ENCODE measurements at regions not wholly inside any gene's neighbourhood (a gene's known extent, or its start where the extent isn't known, plus 50 kb on each side); places are given as distances from the start of the nearest gene placed in this dataset.

DNA sequence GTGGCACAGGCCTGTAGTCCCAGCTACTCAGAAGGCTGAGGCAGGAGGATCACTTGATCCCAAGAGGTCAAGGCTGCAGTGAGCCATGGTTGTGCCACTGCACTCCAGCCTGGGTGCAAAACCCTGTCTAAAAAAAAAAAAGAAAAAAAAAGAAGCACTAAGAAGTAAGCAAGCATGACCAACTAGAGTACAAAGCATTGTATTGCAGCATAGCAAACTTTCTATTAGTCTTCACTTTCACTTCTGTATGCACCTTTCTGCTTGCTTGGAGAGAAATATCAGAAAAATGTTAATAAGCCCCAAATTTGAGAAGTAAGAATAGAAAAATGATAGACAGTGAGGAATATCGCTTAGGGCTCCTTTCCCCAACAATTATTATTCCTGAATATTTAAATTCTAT lies 497.7 kb upstream of the WWC1 start:
- no peak overlapping the region for H3K9ac ChIP-seq (ENCODE audit: low read length)
- H3K4me1 ChIP-seq (ENCODE audit: control insufficient read depth, insufficient read depth, low read length), result peaks cover 16% of the 10 kb centered on the region
- no peak overlapping the region for H3K27ac ChIP-seq (ENCODE audit: low read depth, low read length)
- no peaks in the 10 kb centered on the region for H3K27me3 ChIP-seq (ENCODE audit: control insufficient read depth, insufficient read depth, low read length)
- no peaks in the 10 kb centered on the region for H3K36me3 ChIP-seq (ENCODE audit: control insufficient read depth, insufficient read depth, low read length)
- no peak overlapping the region for H3K4me3 ChIP-seq (ENCODE audit: low read depth, low read length)
- no peaks in the 10 kb centered on the region for H3K9me3 ChIP-seq (ENCODE audit: control insufficient read depth, insufficient read depth, low read depth, low read length)

DNA sequence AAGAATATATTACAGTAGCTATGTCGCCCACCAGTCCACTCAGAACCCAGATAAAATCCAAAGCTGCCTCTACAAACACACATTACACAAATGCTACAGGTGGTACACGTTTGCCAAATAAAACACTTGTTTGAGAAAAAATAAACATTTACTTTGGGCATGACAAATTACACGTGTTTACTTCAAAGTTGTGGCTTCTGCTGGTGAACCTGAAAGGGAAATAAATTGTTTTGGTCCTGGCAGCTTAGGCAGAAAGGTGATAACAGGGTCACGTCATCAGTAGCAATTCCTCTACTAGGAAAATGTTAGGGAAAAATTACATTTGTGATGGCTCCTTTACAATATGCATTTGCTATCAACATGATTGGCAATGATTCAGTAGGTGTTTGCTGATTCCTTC lies 497.3 kb upstream of the WWC1 start:
- H3K4me3 ChIP-seq (ENCODE audit: low read depth, low read length), result no peak overlapping the region
- no peak overlapping the region for H3K9ac ChIP-seq (ENCODE audit: low read length)
- no peaks in the 10 kb centered on the region for H3K9me3 ChIP-seq (ENCODE audit: control insufficient read depth, insufficient read depth, low read depth, low read length)
- no peaks in the 10 kb centered on the region for H3K27me3 ChIP-seq (ENCODE audit: control insufficient read depth, insufficient read depth, low read length)
- no peak overlapping the region for H3K27ac ChIP-seq (ENCODE audit: low read depth, low read length)
- peaks cover 20% of the 10 kb centered on the region for H3K4me1 ChIP-seq (ENCODE audit: control insufficient read depth, insufficient read depth, low read length)
- no peaks in the 10 kb centered on the region for H3K36me3 ChIP-seq (ENCODE audit: control insufficient read depth, insufficient read depth, low read length)

DNA sequence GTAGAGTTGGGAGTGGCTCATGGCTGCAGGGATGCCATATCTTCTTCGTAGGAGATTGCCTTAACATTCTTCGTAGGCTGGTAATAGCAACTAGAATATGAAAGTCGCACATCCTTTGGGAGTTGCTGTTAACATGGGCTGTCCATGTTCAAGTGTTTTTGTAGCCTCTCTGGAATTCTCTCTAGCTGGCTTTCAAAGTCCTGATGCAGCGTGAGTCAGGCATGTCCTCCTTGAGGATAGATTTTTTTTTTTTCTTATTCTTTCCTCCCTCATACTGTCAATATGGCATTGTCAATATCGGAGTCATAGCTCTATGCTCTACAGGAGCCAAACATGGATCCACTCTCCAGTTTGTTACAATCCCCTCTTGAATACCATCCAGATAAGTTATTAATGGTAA lies 494.8 kb upstream of the WWC1 start:
- no peak overlapping the region for H3K27ac ChIP-seq (ENCODE audit: low read depth, low read length)
- H3K9me3 ChIP-seq (ENCODE audit: control insufficient read depth, insufficient read depth, low read depth, low read length), result no peaks in the 10 kb centered on the region
- H3K9ac ChIP-seq (ENCODE audit: low read length), result no peak overlapping the region
- peaks cover 19% of the 10 kb centered on the region for H3K4me1 ChIP-seq (ENCODE audit: control insufficient read depth, insufficient read depth, low read length)
- H3K27me3 ChIP-seq (ENCODE audit: control insufficient read depth, insufficient read depth, low read length), result no peaks in the 10 kb centered on the region
- no peak overlapping the region for H3K4me3 ChIP-seq (ENCODE audit: low read depth, low read length)
- no peaks in the 10 kb centered on the region for H3K36me3 ChIP-seq (ENCODE audit: control insufficient read depth, insufficient read depth, low read length)

DNA sequence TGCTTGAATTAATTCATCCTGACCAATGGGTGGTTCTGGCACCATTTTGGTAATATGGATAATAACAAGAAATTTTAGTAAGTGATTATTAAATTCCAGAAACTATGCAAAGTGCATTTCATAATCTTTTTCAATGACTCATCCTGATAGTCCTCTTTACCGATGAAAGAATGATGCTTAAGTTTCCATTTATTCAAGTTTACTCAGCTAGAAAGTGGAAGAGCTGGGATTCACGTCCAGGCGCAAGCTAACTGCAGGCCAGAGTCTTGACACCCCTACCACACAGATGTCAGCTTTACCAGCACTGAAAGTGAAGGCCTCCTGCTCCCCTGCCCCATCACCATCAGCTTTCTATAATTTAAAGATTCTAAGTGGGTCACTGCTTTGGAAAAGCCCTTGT lies 493.5 kb upstream of the WWC1 start:
- H3K36me3 ChIP-seq (ENCODE audit: control insufficient read depth, insufficient read depth, low read length), result no peaks in the 10 kb centered on the region
- no peaks in the 10 kb centered on the region for H3K9me3 ChIP-seq (ENCODE audit: control insufficient read depth, insufficient read depth, low read depth, low read length)
- H3K4me3 ChIP-seq (ENCODE audit: low read depth, low read length), result no peak overlapping the region
- H3K4me1 ChIP-seq (ENCODE audit: control insufficient read depth, insufficient read depth, low read length), result peaks cover 12% of the 10 kb centered on the region
- H3K9ac ChIP-seq (ENCODE audit: low read length), result no peak overlapping the region
- no peak overlapping the region for H3K27ac ChIP-seq (ENCODE audit: low read depth, low read length)
- H3K27me3 ChIP-seq (ENCODE audit: control insufficient read depth, insufficient read depth, low read length), result no peaks in the 10 kb centered on the region

DNA sequence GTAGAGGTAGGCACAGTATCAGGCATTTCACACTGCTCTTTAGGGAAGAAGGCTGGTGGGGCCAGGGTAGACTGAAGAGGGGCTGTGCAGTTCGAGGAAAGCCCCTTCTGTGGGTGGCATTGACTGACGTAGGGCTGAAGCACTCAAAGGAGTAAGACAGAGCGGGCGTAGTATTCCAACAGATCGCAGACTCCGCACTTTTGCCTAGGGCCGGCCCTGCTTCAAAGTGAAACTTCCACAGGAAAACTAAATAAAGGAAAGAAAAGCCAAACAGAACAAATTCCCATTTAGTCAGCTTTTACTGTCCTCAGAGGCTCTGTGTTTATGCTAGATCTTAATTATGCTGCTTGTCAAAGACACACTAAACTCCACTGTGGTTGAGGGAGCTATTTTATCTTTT lies 493.0 kb upstream of the WWC1 start:
- Histone ChIP-seq H3K36me3 (ENCODE audit: control insufficient read depth, insufficient read depth, low read length) (no peaks in the 10 kb centered on the region), H3K9me3 (ENCODE audit: control insufficient read depth, insufficient read depth, low read depth, low read length) (no peaks in the 10 kb centered on the region), H3K9ac (ENCODE audit: low read length) (no peak overlapping the region), H3K4me1 (ENCODE audit: control insufficient read depth, insufficient read depth, low read length) (peaks cover 16% of the 10 kb centered on the region), H3K27ac (ENCODE audit: low read depth, low read length) (no peak overlapping the region), H3K4me3 (ENCODE audit: low read depth, low read length) (no peak overlapping the region), H3K27me3 (ENCODE audit: control insufficient read depth, insufficient read depth, low read length) (no peaks in the 10 kb centered on the region)

DNA sequence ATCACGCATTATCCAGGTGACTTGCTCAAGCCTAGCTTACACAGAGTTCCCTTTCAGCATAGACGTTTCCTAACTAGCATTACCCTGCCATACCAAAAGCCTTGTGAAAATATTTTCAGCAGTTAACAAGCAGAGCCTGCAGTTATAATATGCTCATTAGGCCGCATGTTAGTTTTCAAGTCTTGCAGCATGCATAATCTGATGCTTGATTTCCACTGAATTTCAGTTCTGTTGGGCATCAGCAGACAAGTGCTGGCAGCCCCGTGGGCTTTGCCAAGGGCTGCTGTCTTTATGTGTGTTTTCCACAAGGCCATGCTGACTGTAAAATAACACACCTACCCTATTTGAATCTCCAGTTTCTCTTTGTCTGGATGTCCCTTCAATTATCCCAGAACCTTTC lies 491.0 kb upstream of the WWC1 start:
- Histone ChIP-seq H3K4me3 (ENCODE audit: low read depth, low read length) (no peak overlapping the region), H3K9me3 (ENCODE audit: control insufficient read depth, insufficient read depth, low read depth, low read length) (no peaks in the 10 kb centered on the region), H3K4me1 (ENCODE audit: control insufficient read depth, insufficient read depth, low read length) (peaks cover 18% of the 10 kb centered on the region), H3K27ac (ENCODE audit: low read depth, low read length) (no peak overlapping the region), H3K9ac (ENCODE audit: low read length) (no peak overlapping the region), H3K27me3 (ENCODE audit: control insufficient read depth, insufficient read depth, low read length) (no peaks in the 10 kb centered on the region), H3K36me3 (ENCODE audit: control insufficient read depth, insufficient read depth, low read length) (no peaks in the 10 kb centered on the region)

DNA sequence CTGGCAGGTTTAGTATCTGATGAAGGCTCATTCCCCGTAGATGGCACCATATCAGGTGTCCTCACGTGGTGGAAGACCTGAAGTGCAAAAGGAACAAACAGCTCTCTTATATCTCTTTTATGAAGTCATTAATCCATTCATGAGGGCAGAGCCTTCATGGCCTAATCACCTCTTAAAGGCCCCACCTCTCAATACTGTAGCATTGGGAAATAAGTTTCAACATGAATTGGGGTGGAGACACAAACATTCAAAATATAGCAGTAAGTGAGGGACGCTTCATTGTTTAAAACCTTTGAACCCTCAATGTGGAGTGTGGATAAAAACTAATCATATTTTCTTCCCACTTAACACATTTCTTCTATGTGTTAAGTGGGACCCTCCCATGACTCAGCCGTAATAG lies 489.4 kb upstream of the WWC1 start:
- Histone ChIP-seq H3K4me1 (ENCODE audit: control insufficient read depth, insufficient read depth, low read length) (peaks cover 18% of the 10 kb centered on the region), H3K27me3 (ENCODE audit: control insufficient read depth, insufficient read depth, low read length) (no peaks in the 10 kb centered on the region), H3K27ac (ENCODE audit: low read depth, low read length) (no peak overlapping the region), H3K9ac (ENCODE audit: low read length) (no peak overlapping the region), H3K4me3 (ENCODE audit: low read depth, low read length) (no peak overlapping the region), H3K36me3 (ENCODE audit: control insufficient read depth, insufficient read depth, low read length) (no peaks in the 10 kb centered on the region), H3K9me3 (ENCODE audit: control insufficient read depth, insufficient read depth, low read depth, low read length) (no peaks in the 10 kb centered on the region)

DNA sequence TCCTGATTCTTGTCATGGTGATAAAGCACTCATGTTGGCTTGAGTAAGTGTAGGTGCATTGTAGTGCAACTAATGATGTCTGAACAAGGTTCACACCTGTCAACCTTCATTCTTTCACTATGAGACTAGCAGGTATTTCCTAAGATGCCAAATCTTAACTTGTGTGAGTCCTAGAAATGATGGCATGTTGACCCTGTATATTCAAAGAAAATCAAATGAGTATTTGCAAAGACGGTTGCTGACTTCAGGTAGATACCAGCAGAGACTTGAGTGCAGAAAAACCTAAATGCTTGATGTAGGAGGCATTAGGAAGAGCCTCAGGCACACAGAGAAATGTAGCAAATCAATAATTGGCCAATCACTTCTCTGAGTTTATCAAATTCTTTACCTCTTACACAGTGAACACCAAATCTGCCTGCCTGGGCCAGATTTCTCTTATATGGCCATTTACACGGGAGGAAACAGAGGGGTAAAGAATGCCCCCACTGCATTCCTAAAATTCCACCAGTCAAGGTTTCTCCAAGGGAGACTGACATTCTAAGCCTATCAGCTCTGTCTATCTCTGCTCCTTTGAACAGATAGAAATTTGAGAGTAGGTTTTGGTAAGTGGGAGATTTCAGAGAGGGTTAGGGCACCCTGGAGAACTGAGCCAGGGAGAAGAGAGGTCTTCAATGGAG lies 488.6 kb upstream of the WWC1 start:
- H3K4me3 ChIP-seq (ENCODE audit: low read depth, low read length), result no peak overlapping the region
- H3K27ac ChIP-seq (ENCODE audit: low read depth, low read length), result peak overlapping the region; percentile 15; the same call in 1 of the 2 replicates
- no peaks in the 10 kb centered on the region for H3K27me3 ChIP-seq (ENCODE audit: control insufficient read depth, insufficient read depth, low read length)
- peak overlapping the region; percentile 10 for H3K9ac ChIP-seq (ENCODE audit: low read length)
- peaks cover 18% of the 10 kb centered on the region for H3K4me1 ChIP-seq (ENCODE audit: control insufficient read depth, insufficient read depth, low read length)
- H3K9me3 ChIP-seq (ENCODE audit: control insufficient read depth, insufficient read depth, low read depth, low read length), result no peaks in the 10 kb centered on the region
- H3K36me3 ChIP-seq (ENCODE audit: control insufficient read depth, insufficient read depth, low read length), result no peaks in the 10 kb centered on the region

DNA sequence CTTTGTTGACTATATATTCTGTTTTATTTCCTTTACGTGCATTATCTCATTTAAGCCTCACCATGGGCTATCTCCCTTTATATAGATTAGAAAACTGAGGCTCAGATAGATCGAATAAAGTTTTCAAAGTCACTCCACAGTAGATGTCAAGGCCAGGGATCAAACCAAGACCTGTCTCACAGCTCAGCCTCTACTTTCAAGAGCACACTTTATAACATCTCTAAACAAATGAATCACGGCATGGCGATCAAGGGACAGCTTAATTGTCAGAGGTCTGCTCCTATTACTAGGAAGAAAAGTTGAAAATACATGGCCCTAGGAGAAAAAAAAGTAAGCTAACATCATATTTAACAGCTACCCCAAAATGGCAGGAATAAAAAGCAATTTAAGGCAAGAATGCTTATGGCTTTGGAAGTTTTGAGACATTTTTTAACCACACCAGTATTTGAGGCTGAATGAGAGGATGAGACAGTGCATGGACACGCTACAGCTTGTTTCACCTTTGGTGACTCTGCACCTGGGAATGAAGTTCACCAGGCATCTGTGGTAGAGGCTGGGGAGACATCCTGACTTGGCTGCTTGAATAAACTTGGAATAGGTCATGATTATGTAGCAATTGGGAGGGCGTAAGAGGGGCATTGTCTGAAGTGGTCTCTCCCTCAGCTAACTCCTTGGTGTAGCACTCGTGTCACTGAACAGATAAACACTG lies 486.8 kb upstream of the WWC1 start:
- H3K27me3 ChIP-seq (ENCODE audit: control insufficient read depth, insufficient read depth, low read length), result no peaks in the 10 kb centered on the region
- H3K4me3 ChIP-seq (ENCODE audit: low read depth, low read length), result no peak overlapping the region
- no peak overlapping the region for H3K27ac ChIP-seq (ENCODE audit: low read depth, low read length)
- peaks cover 13% of the 10 kb centered on the region for H3K4me1 ChIP-seq (ENCODE audit: control insufficient read depth, insufficient read depth, low read length)
- no peak overlapping the region for H3K9ac ChIP-seq (ENCODE audit: low read length)
- H3K36me3 ChIP-seq (ENCODE audit: control insufficient read depth, insufficient read depth, low read length), result no peaks in the 10 kb centered on the region
- H3K9me3 ChIP-seq (ENCODE audit: control insufficient read depth, insufficient read depth, low read depth, low read length), result no peaks in the 10 kb centered on the region

DNA sequence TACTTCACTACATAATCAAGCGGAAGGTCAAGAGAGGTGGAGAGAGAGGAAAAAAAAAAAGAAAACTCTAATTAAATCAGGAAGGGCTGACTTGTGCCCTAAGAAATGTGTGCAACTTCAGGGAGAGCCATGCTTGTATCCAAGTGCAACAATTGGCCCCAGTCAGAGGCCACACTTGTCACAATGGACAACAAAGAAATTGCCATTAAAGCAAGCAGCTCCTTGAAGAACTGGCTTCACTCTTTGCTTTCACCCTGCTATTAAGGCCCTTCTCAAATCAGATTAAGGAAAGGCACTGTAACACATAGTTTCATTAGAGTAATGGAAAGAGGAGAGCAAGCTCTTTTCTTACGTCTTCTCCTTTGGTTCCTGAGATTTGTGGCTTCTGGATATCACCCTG lies 480.9 kb upstream of the WWC1 start:
- Histone ChIP-seq H3K27ac (ENCODE audit: low read depth, low read length) (no peak overlapping the region), H3K9me3 (ENCODE audit: control insufficient read depth, insufficient read depth, low read depth, low read length) (no peaks in the 10 kb centered on the region), H3K4me3 (ENCODE audit: low read depth, low read length) (no peak overlapping the region), H3K27me3 (ENCODE audit: control insufficient read depth, insufficient read depth, low read length) (no peaks in the 10 kb centered on the region), H3K36me3 (ENCODE audit: control insufficient read depth, insufficient read depth, low read length) (no peaks in the 10 kb centered on the region), H3K9ac (ENCODE audit: low read length) (no peak overlapping the region), H3K4me1 (ENCODE audit: control insufficient read depth, insufficient read depth, low read length) (peaks cover 6% of the 10 kb centered on the region)

DNA sequence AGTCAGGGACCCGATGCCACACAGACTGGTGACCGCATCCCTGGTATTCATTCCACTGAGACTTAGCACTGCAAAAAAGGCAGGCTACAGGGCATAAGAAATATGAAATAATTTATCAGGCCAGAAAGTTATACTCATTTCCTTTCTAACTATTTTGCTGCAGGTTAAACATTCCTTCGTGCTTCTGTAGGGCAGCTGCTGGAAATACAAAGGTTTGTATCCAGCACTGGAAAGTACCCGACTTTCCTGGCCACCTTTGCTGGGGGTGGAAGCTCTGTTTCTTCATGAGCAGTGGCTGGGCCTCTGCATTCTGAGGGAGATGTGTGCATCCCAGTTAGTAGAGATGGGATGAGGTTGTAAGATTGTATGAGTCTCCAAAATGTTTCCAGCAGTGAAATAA lies 478.6 kb upstream of the WWC1 start:
- no peak overlapping the region for H3K9ac ChIP-seq (ENCODE audit: low read length)
- H3K27ac ChIP-seq (ENCODE audit: low read depth, low read length), result no peak overlapping the region
- H3K9me3 ChIP-seq (ENCODE audit: control insufficient read depth, insufficient read depth, low read depth, low read length), result no peaks in the 10 kb centered on the region

More for the DNA sequence above, 478.6 kb upstream of the WWC1 start:
- Histone ChIP-seq H3K36me3 (ENCODE audit: control insufficient read depth, insufficient read depth, low read length) (no peaks in the 10 kb centered on the region), H3K4me1 (ENCODE audit: control insufficient read depth, insufficient read depth, low read length) (peaks cover 13% of the 10 kb centered on the region), H3K4me3 (ENCODE audit: low read depth, low read length) (no peak overlapping the region), H3K27me3 (ENCODE audit: control insufficient read depth, insufficient read depth, low read length) (no peaks in the 10 kb centered on the region)
